ENCODE measurements at regions not wholly inside any gene's neighbourhood (a gene's known extent, or its start where the extent isn't known, plus 50 kb on each side); places are given as distances from the start of the nearest gene placed in this dataset.

- TF ChIP-seq CTCF (IDR thresholded peaks at IDR 0.05) (no peak), POLR2A (IDR thresholded peaks at IDR 0.05) (no peak)
Measured at GRCh38 chr4:156137679-156138473, 184.2 kb upstream of the CTSO start.

Data from prostate gland (tissue), 2 donors.